ENCODE measurements at regions not wholly inside any gene's neighbourhood (a gene's known extent, or its start where the extent isn't known, plus 50 kb on each side); places are given as distances from the start of the nearest gene placed in this dataset.

GRCh38 chr2:123636232-123636631 lies 388.9 kb upstream of the CNTNAP5 start:
- no peaks in the 10 kb centered on the region for H3K9me3 ChIP-seq (ENCODE audit: control insufficient read depth, insufficient read depth, low read depth, low read length)
- H3K79me2 ChIP-seq (ENCODE audit: control insufficient read depth, insufficient read depth, low read length), result no peaks in the 10 kb centered on the region
- no peaks in the 10 kb centered on the region for H4K20me1 ChIP-seq (ENCODE audit: control insufficient read depth, extremely low read depth, insufficient read depth, low read length)
- TF ChIP-seq EZH2 (IDR thresholded peaks at IDR 0.05; ENCODE audit: low read length, missing control alignments), result no peak
- TF ChIP-seq, protein P1, sequence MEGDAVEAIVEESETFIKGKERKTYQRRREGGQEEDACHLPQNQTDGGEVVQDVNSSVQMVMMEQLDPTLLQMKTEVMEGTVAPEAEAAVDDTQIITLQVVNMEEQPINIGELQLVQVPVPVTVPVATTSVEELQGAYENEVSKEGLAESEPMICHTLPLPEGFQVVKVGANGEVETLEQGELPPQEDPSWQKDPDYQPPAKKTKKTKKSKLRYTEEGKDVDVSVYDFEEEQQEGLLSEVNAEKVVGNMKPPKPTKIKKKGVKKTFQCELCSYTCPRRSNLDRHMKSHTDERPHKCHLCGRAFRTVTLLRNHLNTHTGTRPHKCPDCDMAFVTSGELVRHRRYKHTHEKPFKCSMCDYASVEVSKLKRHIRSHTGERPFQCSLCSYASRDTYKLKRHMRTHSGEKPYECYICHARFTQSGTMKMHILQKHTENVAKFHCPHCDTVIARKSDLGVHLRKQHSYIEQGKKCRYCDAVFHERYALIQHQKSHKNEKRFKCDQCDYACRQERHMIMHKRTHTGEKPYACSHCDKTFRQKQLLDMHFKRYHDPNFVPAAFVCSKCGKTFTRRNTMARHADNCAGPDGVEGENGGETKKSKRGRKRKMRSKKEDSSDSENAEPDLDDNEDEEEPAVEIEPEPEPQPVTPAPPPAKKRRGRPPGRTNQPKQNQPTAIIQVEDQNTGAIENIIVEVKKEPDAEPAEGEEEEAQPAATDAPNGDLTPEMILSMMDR (conservative IDR thresholded peaks at IDR 0.05 in 1 of 2, IDR thresholded peaks at IDR 0.05 in 1 of 2; ENCODE audit: low read depth in 1 of 2, low read length in 2 of 2), result no peak
- no peaks in the 10 kb centered on the region for H3K4me1 ChIP-seq (ENCODE audit: control insufficient read depth, extremely low read depth, insufficient read depth, low read length)
- H3K27me3 ChIP-seq (ENCODE audit: control insufficient read depth, insufficient read depth, low read length), result no peaks in the 10 kb centered on the region
- no peaks in the 10 kb centered on the region for H3K36me3 ChIP-seq (ENCODE audit: control insufficient read depth, insufficient read depth, low read length)
- H3K27ac ChIP-seq (ENCODE audit: insufficient read depth, low read length), result no peak overlapping the region
- no peak overlapping the region for H3K4me2 ChIP-seq (ENCODE audit: extremely low read depth, insufficient read depth, low read length)
- H2AFZ ChIP-seq (ENCODE audit: low read length), result no peak overlapping the region
- no peak overlapping the region for H3K9ac ChIP-seq (ENCODE audit: insufficient read depth, low read length)
- H3K4me3 ChIP-seq (replicated peaks in 1 of 4; ENCODE audit: control extremely low read depth in 1 of 4, insufficient read depth in 1 of 4, low read depth in 3 of 4, low read length in 4 of 4), result no peak overlapping the region
- DNase-seq (ENCODE audit: low read depth in 2 of 2), result no peak

DNA sequence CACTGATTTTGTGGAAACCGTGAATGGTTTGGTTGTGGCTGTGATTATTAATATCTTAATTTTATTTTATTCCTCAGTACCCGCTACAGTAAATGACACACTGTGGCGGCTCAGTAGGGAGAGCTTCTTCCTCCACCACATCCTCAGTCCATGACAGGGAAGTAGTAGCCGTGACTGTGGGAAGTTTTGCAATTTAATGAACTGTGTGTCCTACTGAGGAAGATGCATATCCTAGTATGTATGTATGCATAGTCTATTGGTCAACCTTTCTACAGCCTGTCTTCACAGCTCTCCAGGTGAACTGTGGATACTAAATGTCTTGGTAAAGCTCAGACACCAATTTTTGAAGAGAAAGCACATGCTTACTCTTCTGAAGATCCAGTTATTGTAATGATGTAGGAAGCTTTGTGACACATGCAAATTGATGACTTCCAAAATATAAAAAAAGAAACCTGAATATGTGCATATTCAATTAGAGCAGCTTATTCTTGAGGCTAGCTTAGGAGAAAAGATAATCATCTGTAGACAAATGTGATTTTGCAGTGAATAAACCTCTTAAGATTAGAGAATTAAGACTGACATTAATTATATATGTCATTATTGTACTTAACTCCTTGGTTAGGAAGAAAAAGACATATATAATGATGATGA lies 384.3 kb upstream of the CNTNAP5 start:
- no peaks in the 10 kb centered on the region for H3K36me3 ChIP-seq (ENCODE audit: control insufficient read depth, insufficient read depth, low read length)
- TF ChIP-seq, protein P1 (conservative IDR thresholded peaks at IDR 0.05 in 1 of 2, IDR thresholded peaks at IDR 0.05 in 1 of 2; ENCODE audit: low read depth in 1 of 2, low read length in 2 of 2), result no peak
- TF ChIP-seq EZH2 (IDR thresholded peaks at IDR 0.05; ENCODE audit: low read length, missing control alignments), result no peak
- no peaks in the 10 kb centered on the region for H3K27me3 ChIP-seq (ENCODE audit: control insufficient read depth, insufficient read depth, low read length)
- H3K9me3 ChIP-seq (ENCODE audit: control insufficient read depth, insufficient read depth, low read depth, low read length), result no peaks in the 10 kb centered on the region
- H4K20me1 ChIP-seq (ENCODE audit: control insufficient read depth, extremely low read depth, insufficient read depth, low read length), result no peaks in the 10 kb centered on the region
- H3K4me1 ChIP-seq (ENCODE audit: control insufficient read depth, extremely low read depth, insufficient read depth, low read length), result no peaks in the 10 kb centered on the region
- H3K27ac ChIP-seq (ENCODE audit: insufficient read depth, low read length), result no peak overlapping the region
- no peak for DNase-seq (ENCODE audit: low read depth in 2 of 2)
- H3K4me2 ChIP-seq (ENCODE audit: extremely low read depth, insufficient read depth, low read length), result no peak overlapping the region
- no peaks in the 10 kb centered on the region for H3K79me2 ChIP-seq (ENCODE audit: control insufficient read depth, insufficient read depth, low read length)
- no peak overlapping the region for H2AFZ ChIP-seq (ENCODE audit: low read length)
- no peak overlapping the region for H3K9ac ChIP-seq (ENCODE audit: insufficient read depth, low read length)
- no peak overlapping the region for H3K4me3 ChIP-seq (replicated peaks in 1 of 4; ENCODE audit: control extremely low read depth in 1 of 4, insufficient read depth in 1 of 4, low read depth in 3 of 4, low read length in 4 of 4)

DNA sequence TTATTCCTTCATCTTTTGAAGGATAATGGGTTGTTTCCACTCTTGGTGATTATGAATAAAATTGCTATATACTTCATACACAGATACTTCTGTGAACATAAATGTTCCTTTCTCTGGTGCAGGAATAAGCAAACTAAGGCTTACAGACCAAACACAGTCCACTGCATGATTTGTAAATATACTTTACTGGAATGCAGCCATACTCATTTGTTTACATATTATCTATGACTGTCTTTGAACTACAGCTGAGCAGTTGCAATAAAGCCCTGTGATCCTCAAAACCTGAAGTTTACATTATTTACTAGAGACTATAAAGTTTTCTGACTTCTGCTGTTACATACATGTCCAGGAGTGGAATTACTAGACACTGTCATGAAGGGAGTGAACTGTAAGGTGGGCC lies 381.0 kb upstream of the CNTNAP5 start:
- H3K4me2 ChIP-seq (ENCODE audit: extremely low read depth, insufficient read depth, low read length), result no peak overlapping the region
- DNase-seq (ENCODE audit: low read depth in 2 of 2), result no peak
- no peaks in the 10 kb centered on the region for H3K79me2 ChIP-seq (ENCODE audit: control insufficient read depth, insufficient read depth, low read length)
- no peaks in the 10 kb centered on the region for H3K9me3 ChIP-seq (ENCODE audit: control insufficient read depth, insufficient read depth, low read depth, low read length)
- TF ChIP-seq, protein P1 (conservative IDR thresholded peaks at IDR 0.05 in 1 of 2, IDR thresholded peaks at IDR 0.05 in 1 of 2; ENCODE audit: low read depth in 1 of 2, low read length in 2 of 2), result no peak
- TF ChIP-seq EZH2 (IDR thresholded peaks at IDR 0.05; ENCODE audit: low read length, missing control alignments), result no peak
- H3K27me3 ChIP-seq (ENCODE audit: control insufficient read depth, insufficient read depth, low read length), result no peaks in the 10 kb centered on the region
- no peaks in the 10 kb centered on the region for H3K36me3 ChIP-seq (ENCODE audit: control insufficient read depth, insufficient read depth, low read length)
- no peaks in the 10 kb centered on the region for H4K20me1 ChIP-seq (ENCODE audit: control insufficient read depth, extremely low read depth, insufficient read depth, low read length)
- no peak overlapping the region for H3K4me3 ChIP-seq (replicated peaks in 1 of 4; ENCODE audit: control extremely low read depth in 1 of 4, insufficient read depth in 1 of 4, low read depth in 3 of 4, low read length in 4 of 4)
- H3K4me1 ChIP-seq (ENCODE audit: control insufficient read depth, extremely low read depth, insufficient read depth, low read length), result no peaks in the 10 kb centered on the region
- H2AFZ ChIP-seq (ENCODE audit: low read length), result no peak overlapping the region
- H3K9ac ChIP-seq (ENCODE audit: insufficient read depth, low read length), result no peak overlapping the region
- no peak overlapping the region for H3K27ac ChIP-seq (ENCODE audit: insufficient read depth, low read length)
